Epithelial cell of proximal tubule (primary cell): ENCODE measurements at regions not wholly inside any gene's neighbourhood (a gene's known extent, or its start where the extent isn't known, plus 50 kb on each side); places are given as distances from the start of the nearest gene placed in this dataset.
A peak's percentile ranks its signal among the peaks of the same experiment; 100 is the strongest.

Experiments used
- DNase-seq: peaks from one replicate; pipeline ENCODE4 v3.0.0-alpha.2; 2011; ENCODE audit warnings: low read depth
- H3K4me3 ChIP-seq: 2 replicates; pipeline ENCODE4 v1.5.1; 2011; ENCODE audit warnings: low read depth, mild to moderate bottlenecking, low read length
- CTCF ChIP-seq: conservative IDR thresholded peaks from 2 replicates; pipeline ENCODE4 v1.5.1; 2012; ENCODE audit warnings: low read depth, mild to moderate bottlenecking, low read length

DNA sequence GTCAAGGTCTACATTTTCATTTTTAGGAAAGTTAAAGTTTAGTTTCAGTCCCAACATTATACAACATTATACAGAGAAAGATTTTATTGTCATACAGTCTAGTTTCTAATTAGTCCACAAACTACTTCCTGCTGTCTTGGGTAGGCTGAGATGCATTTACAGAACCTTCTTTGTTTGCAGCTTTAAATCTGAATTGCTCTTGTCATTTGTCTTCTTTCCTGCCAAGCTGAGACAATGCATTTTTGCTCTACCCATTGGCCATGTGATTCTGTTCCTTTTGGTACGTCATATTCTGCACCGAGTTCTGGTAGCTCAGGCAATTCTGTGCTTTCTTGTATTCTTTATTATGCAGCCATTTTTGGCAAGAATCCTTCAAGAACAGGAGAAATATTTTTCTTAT is 228.5 kb downstream of the ATP23 start:
- no peak overlapping the region for H3K4me3 ChIP-seq
- TF ChIP-seq CTCF = no peak
- DNase-seq = no peak

DNA sequence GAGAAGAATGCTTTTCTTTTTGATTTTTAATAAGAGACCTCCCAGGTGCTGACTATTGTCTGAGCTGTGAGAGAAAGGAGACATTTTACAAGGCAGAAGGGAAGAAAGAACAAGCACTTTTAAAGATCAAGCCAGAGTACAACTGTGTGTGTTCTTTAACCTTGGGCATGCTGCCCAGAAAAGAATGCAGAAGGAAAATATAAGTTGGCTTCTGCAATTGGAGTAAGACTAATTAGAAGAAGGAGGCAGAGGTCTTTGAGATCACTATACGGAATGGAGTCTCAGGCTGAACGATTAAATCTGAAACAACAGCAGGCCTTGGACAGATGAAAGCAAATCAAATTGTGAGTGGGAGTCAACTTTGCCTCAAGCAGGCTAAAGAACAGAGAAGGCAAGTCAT is 230.5 kb downstream of the ATP23 start:
- no peak for TF ChIP-seq CTCF

GRCh38 chr12:58172433-58173073 is 231.2 kb downstream of the ATP23 start:
- no peak overlapping the region for H3K4me3 ChIP-seq
- no peak for DNase-seq
- TF ChIP-seq CTCF = no peak

More for the DNA sequence above, 230.5 kb downstream of the ATP23 start:
- DNase-seq = no peak
- no peak overlapping the region for H3K4me3 ChIP-seq

DNA sequence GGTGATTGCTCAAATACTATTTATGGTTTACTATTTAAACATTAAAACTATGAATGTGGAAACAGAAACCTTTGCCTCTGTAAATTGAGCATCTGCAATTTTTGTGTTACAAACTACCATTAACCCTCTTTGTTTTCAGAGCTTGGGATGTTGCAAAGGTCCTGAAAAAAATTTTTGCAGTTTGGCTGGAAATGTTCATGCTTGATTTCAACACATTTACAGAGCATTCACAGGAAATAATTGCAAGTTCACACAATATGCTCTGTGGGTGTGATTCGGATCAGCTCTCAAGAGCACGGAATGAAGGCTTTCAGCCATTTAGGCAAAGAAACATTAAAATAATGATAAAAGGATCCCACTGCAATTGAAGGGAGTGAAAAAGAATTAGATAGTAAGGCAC is 232.9 kb downstream of the ATP23 start:
- TF ChIP-seq CTCF = no peak
- no peak overlapping the region for H3K4me3 ChIP-seq
- DNase-seq = no peak

DNA sequence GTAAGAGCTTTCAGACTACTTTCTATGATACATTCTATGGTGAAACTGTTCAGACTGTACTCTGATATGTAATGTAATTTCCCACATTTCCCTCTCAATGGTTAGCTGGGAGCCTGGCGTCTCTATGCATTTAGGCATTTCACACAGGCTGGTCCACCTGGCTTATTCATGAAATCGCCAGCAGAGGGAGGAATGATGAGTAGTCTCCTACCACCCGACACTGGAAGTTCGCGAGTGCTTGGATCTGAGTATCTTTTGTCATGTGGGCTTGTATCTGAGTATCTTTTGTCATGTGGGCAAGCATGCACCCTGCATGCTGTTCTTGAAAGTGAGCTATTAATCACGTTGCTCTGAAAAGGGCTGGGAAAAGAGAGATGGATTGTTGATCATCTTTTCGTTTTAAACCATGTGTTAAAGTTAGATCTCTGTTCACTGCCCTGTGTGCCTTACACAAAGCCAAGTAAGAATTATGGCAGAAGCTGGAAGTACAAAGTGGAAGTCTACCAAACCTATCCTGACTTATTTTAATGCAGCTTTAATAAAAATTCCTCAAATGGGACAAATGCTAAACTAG is 235.0 kb downstream of the ATP23 start:
- DNase-seq = no peak
- peak; percentile 71 for TF ChIP-seq CTCF
- H3K4me3 ChIP-seq = no peak overlapping the region

- no peak for DNase-seq
- no peak for TF ChIP-seq CTCF
- H3K4me3 ChIP-seq = no peak overlapping the region
Observed at GRCh38 chr12:58177366-58177765, 236.0 kb downstream of the ATP23 start.

DNA sequence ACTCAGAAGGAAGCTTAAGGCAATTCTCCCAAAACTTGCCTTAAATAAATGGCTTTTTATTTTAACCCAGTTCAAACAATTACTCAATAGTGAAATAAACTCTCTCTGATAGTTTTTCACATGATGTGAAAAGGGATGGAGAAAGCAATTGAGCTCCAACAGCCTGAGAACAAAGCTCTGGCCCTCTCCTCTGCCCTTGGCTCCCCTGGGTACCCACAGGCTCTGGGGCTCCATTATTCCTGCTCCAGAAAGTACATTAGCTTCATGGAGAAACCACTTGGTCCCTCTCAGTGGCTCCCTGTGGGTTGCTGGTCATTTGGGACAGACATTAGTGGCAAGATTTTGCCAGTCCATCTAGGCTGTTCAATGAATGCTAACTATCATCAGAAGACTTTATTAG is 242.8 kb downstream of the ATP23 start:
- no peak for TF ChIP-seq CTCF
- DNase-seq = no peak
- H3K4me3 ChIP-seq = no peak overlapping the region
